22Rv1 (cell line): ENCODE measurements at regions not wholly inside any gene's neighbourhood (a gene's known extent, or its start where the extent isn't known, plus 50 kb on each side); places are given as distances from the start of the nearest gene placed in this dataset.

ENCODE experiments used
- ZFX ChIP-seq: fragments of 450-650 bp; IDR thresholded peaks from 2 replicates; pipeline ENCODE4 v1.6.1; 2017; ENCODE audit warnings: antibody characterized with exemption, borderline replicate concordance
- TF ChIP-seq, protein P1 (sequence below): fragments of 450-650 bp; IDR thresholded peaks from 2 replicates; pipeline ENCODE4 v1.5.1; 2017; ENCODE audit warnings: mild to moderate bottlenecking

DNA sequence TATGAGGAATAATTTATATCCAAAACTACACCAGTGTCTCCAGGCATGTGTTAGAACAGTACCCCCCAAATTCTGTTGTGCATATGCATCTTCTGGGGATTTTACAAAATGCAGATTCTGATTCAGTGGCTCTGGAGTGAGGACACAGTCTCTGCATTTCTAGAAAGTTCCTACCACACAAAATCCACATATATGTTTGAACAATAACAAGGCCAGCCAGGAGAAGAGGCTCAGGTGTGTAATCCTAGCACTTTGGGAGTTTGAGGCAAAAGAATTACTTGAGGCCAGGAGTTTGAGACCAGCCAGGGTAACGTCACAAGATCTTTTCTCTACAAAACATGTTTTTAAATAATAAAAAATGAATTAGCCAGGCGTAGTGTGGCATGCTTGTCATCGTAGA lies 84.9 kb downstream of the ZNF280B start:
- TF ChIP-seq, protein P1, sequence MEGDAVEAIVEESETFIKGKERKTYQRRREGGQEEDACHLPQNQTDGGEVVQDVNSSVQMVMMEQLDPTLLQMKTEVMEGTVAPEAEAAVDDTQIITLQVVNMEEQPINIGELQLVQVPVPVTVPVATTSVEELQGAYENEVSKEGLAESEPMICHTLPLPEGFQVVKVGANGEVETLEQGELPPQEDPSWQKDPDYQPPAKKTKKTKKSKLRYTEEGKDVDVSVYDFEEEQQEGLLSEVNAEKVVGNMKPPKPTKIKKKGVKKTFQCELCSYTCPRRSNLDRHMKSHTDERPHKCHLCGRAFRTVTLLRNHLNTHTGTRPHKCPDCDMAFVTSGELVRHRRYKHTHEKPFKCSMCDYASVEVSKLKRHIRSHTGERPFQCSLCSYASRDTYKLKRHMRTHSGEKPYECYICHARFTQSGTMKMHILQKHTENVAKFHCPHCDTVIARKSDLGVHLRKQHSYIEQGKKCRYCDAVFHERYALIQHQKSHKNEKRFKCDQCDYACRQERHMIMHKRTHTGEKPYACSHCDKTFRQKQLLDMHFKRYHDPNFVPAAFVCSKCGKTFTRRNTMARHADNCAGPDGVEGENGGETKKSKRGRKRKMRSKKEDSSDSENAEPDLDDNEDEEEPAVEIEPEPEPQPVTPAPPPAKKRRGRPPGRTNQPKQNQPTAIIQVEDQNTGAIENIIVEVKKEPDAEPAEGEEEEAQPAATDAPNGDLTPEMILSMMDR: no peak
- TF ChIP-seq ZFX: no peak
